A549 (cell line): ENCODE measurements at regions not wholly inside any gene's neighbourhood (a gene's known extent, or its start where the extent isn't known, plus 50 kb on each side); places are given as distances from the start of the nearest gene placed in this dataset.

Source experiments
- ATAC-seq, 2 experiments: fragments of 200-7000 bp in 1 of 2; fragments of >200 bp in 1 of 2; cut with Nextera tagmentation in 1 of 2; cut with Tn5 transposase in 1 of 2; 3 replicates each; pipeline versions ENCODE4 v1.8.0 to v1.9.1; 2018 to 2020; ENCODE audit warnings: mild to moderate bottlenecking in 1 of 2, moderate library complexity in 1 of 2
- CTCF ChIA-PET: fragments of 300-600 bp; sonication (Branson Sonifier 250); formaldehyde crosslinking; extraction: SDS; loops from one replicate; lab custom pipeline; 2021; ENCODE audit warnings: antibody characterized with exemption, inconsistent platforms; lab: Yijun Ruan, JAX
- POLR2A ChIA-PET: fragments of 350-600 bp; formaldehyde crosslinking; extraction: SDS; loops from one replicate; lab custom pipeline; 2021; ENCODE audit warnings: antibody characterized with exemption, inconsistent platforms; lab: Yijun Ruan, JAX
- DNase-seq, 2 experiments: peaks; one replicate each; pipeline versions ENCODE4 v3.0.0 to v3.0.0-alpha.2; 2011 to 2016; ENCODE audit warnings: low read depth in 1 of 2, low spot score in 1 of 2
- FAIRE-seq: peaks from 2 replicates; lab custom pipeline; 2011; peaks lifted over from hg19 to GRCh38; lab: Jason Lieb, UNC
- H3K27ac ChIP-seq, 2 experiments: fragments of >200 bp; sonication (Bioruptor Twin); formaldehyde crosslinking; 3 replicates each; pipeline ENCODE4 v1.5.1; 2016 to 2017
- H3K4me1 ChIP-seq: fragments of >200 bp; sonication (Bioruptor Twin); formaldehyde crosslinking; 3 replicates; pipeline ENCODE4 v1.6.1; 2016
- H3K4me2 ChIP-seq: fragments of >200 bp; sonication (Bioruptor Twin); formaldehyde crosslinking; 3 replicates; pipeline ENCODE4 v1.6.1; 2016
- H3K4me3 ChIP-seq: fragments of >200 bp; sonication (Bioruptor Twin); formaldehyde crosslinking; 3 replicates; pipeline ENCODE4 v1.5.1; 2016
- H3K9me3 ChIP-seq: fragments of >200 bp; sonication (Bioruptor Twin); formaldehyde crosslinking; 3 replicates; pipeline ENCODE4 v1.6.1; 2016
- CBX2 ChIP-seq: fragments of 200-600 bp; sonication (generic); IDR thresholded peaks from 2 replicates; pipeline ENCODE4 v1.6.1; 2016; ENCODE audit warnings: low read depth, mild to moderate bottlenecking, borderline replicate concordance
- CBX8 ChIP-seq: fragments of 200-600 bp; sonication (generic); IDR thresholded peaks from 2 replicates; pipeline ENCODE4 v1.6.1; 2016
- CEBPB ChIP-seq, 2 experiments: fragments of >200 bp in 1 of 2; sonication (Bioruptor Twin) in 1 of 2; formaldehyde crosslinking in 1 of 2; IDR thresholded peaks; 2 replicates each; pipeline ENCODE4 v1.6.1; 2012 to 2016
- CHD2 ChIP-seq: fragments of 150-350 bp; IDR thresholded peaks from 2 replicates; pipeline ENCODE4 v1.6.1; 2014; ENCODE audit warnings: low read length; ENCODE audit not compliant: partially characterized antibody
- CHD4 ChIP-seq: fragments of 200-600 bp; sonication (generic); IDR thresholded peaks from 2 replicates; pipeline ENCODE4 v1.6.1; 2016; ENCODE audit warnings: antibody characterized with exemption, mild to moderate bottlenecking, borderline replicate concordance
- EP300 ChIP-seq, 2 experiments: fragments of >200 bp; sonication (Bioruptor Twin); formaldehyde crosslinking; IDR thresholded peaks; 2 replicates in 1 of 2; 3 replicates in 1 of 2; pipeline ENCODE4 v1.6.1; 2016 to 2017
- GATA3 ChIP-seq: IDR thresholded peaks from 2 replicates; pipeline ENCODE4 v1.6.1; 2012; ENCODE audit warnings: borderline replicate concordance
- JUNB ChIP-seq: fragments of >200 bp; sonication (Bioruptor Twin); formaldehyde crosslinking; IDR thresholded peaks from 2 replicates; pipeline ENCODE4 v1.6.1; 2016
- KDM1A ChIP-seq: fragments of 200-600 bp; sonication (generic); IDR thresholded peaks from 2 replicates; pipeline ENCODE4 v1.6.1; 2016; ENCODE audit warnings: low read depth, mild to moderate bottlenecking
- PHF8 ChIP-seq: fragments of 200-600 bp; sonication (generic); IDR thresholded peaks from 2 replicates; pipeline ENCODE4 v1.6.1; 2016; ENCODE audit warnings: low read depth, mild to moderate bottlenecking, antibody characterized with exemption, moderate library complexity, borderline replicate concordance
- RARB ChIP-seq: fragments of 250-450 bp; sonication (Bioruptor Pico); IDR thresholded peaks from 2 replicates; pipeline ENCODE4 v1.8.0; 2021; ENCODE audit warnings: mild to moderate bottlenecking, moderate library complexity
- REST ChIP-seq: fragments of 200-600 bp; sonication (generic); IDR thresholded peaks from 2 replicates; pipeline ENCODE4 v1.6.1; 2016; ENCODE audit warnings: antibody characterized with exemption, mild to moderate bottlenecking, moderate library complexity
- SMC3 ChIP-seq: fragments of >200 bp; sonication (Bioruptor Twin); formaldehyde crosslinking; IDR thresholded peaks from 3 replicates; pipeline ENCODE4 v1.6.1; 2018; ENCODE audit warnings: inconsistent platforms
- SREBF2 ChIP-seq: fragments of 450-650 bp; IDR thresholded peaks from 2 replicates; pipeline ENCODE4 v1.6.1; 2014; ENCODE audit warnings: mild to moderate bottlenecking, moderate library complexity
- USF2 ChIP-seq: fragments of 450-650 bp; IDR thresholded peaks from 2 replicates; pipeline ENCODE4 v1.6.1; 2014; ENCODE audit warnings: antibody characterized with exemption
- ZC3H11A ChIP-seq: fragments of 450-650 bp; IDR thresholded peaks from 2 replicates; pipeline ENCODE4 v1.6.1; 2014; ENCODE audit warnings: antibody characterized with exemption, mild to moderate bottlenecking
- ZSCAN20 ChIP-seq: fragments of 250-450 bp; sonication (Bioruptor Pico); IDR thresholded peaks from 2 replicates; pipeline ENCODE4 v1.8.0; 2022; ENCODE audit warnings: mild to moderate bottlenecking, moderate library complexity
- WGBS: methylation state at CpG from one replicate; pipeline ENCODE4 v1.1.6; 2017; ENCODE audit errors: missing lambda C conversion rate; 5-methylcytosine and 5-hydroxymethylcytosine counted together
- TF ChIP-seq, protein P1 (sequence below): fragments of 150-350 bp; IDR thresholded peaks from 2 replicates; pipeline ENCODE4 v1.6.1; 2014; ENCODE audit warnings: low read depth, mild to moderate bottlenecking, low read length

DNA sequence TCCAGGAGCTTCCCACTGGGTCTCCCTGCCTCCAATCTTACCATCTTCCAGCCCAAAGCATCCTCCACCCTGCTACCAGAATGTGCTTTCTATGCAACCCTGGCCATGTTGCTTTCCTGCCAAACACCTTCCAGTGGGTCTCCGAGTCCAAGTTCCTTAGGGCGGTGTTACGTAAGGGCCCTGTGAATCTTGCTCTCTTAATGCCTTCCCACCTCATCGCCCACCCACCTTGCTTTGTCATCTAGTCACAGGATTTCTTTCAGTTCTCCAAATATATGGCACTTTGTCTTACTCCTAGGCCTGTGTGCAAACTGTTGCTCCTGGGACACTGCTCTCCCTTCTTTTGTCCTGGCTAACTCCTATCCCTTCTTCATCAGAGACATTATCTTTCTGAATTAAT, 344.5 kb downstream of the RPS24 start (continued):
- TF ChIP-seq CHD4: no peak

GRCh38 chr10:78381107-78381506, 347.4 kb downstream of the RPS24 start:
- ATAC-seq (no peak), FAIRE-seq (no peak)
- POLR2A ChIA-PET: no interaction called here

DNA sequence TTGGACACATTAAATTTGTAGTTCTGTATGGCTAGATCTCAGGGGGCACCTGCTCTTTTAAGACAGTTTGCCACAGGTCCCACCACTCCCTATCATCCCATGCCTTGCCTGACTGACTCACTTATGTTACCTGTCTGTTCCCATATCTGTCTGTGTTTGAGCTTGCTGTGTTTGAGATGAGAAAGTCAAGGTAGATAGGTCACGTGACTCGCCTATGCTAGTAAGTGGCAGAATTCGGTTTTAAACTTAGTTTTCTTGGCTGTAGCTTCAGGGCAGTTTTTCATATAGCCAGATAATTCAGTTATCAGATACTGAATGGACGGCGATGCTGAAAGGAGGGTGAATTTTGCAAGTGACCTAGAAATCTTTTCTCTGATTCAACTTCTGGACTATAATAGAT, 348.4 kb downstream of the RPS24 start:
- peaks cover 9% of the 10 kb centered on the region; the same call in 2 of the 3 replicates for H3K9me3 ChIP-seq
- 69% methylated on average over 5 of the region's 5 CpGs for WGBS
- no peak for ATAC-seq
- CTCF ChIA-PET: interaction anchor here (0.6 kb wide), 1 partner anchor 17 kb away, joined by 3 read pairs; no protein-coding TSS in a partner anchor
- no peak overlapping the region for H3K4me2 ChIP-seq
- no peak overlapping the region for H3K4me3 ChIP-seq
- peaks cover 10% of the 10 kb centered on the region; the same call in 1 of the 3 replicates for H3K4me1 ChIP-seq
- POLR2A ChIA-PET: no interaction called here
- no peak for DNase-seq
- no peak overlapping the region for H3K27ac ChIP-seq
- TF ChIP-seq CBX8 (no peak), JUNB (no peak), RARB (no peak), USF2 (no peak)
- TF ChIP-seq, protein P1, sequence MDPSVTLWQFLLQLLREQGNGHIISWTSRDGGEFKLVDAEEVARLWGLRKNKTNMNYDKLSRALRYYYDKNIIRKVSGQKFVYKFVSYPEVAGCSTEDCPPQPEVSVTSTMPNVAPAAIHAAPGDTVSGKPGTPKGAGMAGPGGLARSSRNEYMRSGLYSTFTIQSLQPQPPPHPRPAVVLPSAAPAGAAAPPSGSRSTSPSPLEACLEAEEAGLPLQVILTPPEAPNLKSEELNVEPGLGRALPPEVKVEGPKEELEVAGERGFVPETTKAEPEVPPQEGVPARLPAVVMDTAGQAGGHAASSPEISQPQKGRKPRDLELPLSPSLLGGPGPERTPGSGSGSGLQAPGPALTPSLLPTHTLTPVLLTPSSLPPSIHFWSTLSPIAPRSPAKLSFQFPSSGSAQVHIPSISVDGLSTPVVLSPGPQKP: no peak
- FAIRE-seq: no peak

More at GRCh38 chr10:78381107-78381506, 347.4 kb downstream of the RPS24 start:
- Histone ChIP-seq H3K4me1 (peaks cover 10% of the 10 kb centered on the region; the same call in 1 of the 3 replicates), H3K4me2 (no peak overlapping the region), H3K9me3 (peaks cover 9% of the 10 kb centered on the region; the same call in 2 of the 3 replicates), H3K4me3 (no peak overlapping the region), H3K27ac (no peak overlapping the region)
- TF ChIP-seq SMC3: no peak
- 75% methylated on average over 19 of the region's 19 CpGs for WGBS
- CTCF ChIA-PET: interaction anchor here (1.1 to 1.5 kb wide), 2 partner anchors 10 to 12 kb away, joined by 4 to 5 read pairs; no protein-coding TSS in a partner anchor
- peak in 1 of 2 experiments; percentile 16 for DNase-seq

DNA sequence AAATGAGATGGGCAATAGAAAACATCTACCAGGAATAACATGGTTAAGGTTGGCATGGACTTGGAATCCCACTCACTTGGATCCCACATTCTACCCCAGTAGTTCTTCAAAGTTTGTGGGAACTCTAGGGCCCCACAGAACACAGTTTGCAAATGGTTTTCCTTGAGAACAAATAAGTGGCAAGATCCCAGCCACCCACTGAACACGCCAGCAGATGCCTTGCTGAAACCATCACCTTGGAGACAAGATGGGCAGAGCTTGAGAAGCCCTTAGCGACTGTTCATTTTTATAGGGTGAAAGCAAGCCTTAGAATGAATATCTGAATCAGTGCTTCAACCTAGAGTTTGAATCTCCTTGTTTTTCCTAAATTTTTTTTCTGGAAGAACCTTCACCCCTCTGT, 349.1 kb downstream of the RPS24 start:
- TF ChIP-seq GATA3: no peak
- no peak for TF ChIP-seq JUNB
- no peak for TF ChIP-seq ZC3H11A
- TF ChIP-seq RARB: no peak
- no peak for TF ChIP-seq REST
- no peak for TF ChIP-seq CEBPB (IDR thresholded peaks at IDR 0.05)
- no peak for TF ChIP-seq CBX2
- TF ChIP-seq CHD2: no peak
- no peak for TF ChIP-seq EP300 (IDR thresholded peaks at IDR 0.05)
- TF ChIP-seq ZSCAN20: no peak
- TF ChIP-seq KDM1A: no peak
- TF ChIP-seq SREBF2: no peak
- no peak for TF ChIP-seq PHF8
- Histone ChIP-seq H3K4me1 (peaks cover 10% of the 10 kb centered on the region; the same call in 1 of the 3 replicates), H3K27ac (no peak overlapping the region), H3K4me3 (no peak overlapping the region), H3K9me3 (peaks cover 9% of the 10 kb centered on the region; the same call in 2 of the 3 replicates), H3K4me2 (no peak overlapping the region)
- ATAC-seq: no peak
- ChIA-PET CTCF (no interaction called here), POLR2A (no interaction called here)
- WGBS: 46% methylated on average over 2 of the region's 2 CpGs
- DNase-seq: no peak
- no peak for FAIRE-seq
